ENCODE measurements at regions not wholly inside any gene's neighbourhood (a gene's known extent, or its start where the extent isn't known, plus 50 kb on each side); places are given as distances from the start of the nearest gene placed in this dataset.

- H4K20me1 ChIP-seq (ENCODE audit: insufficient read depth, low read length), result no peaks in the 10 kb centered on the region
- no peaks in the 10 kb centered on the region for H3K4me1 ChIP-seq (ENCODE audit: insufficient read depth, low read length, poor library complexity, severe bottlenecking)
- no peaks in the 10 kb centered on the region for H3K36me3 ChIP-seq (ENCODE audit: insufficient read depth, low read length)
- no peak overlapping the region for H3K4me2 ChIP-seq (ENCODE audit: low read length)
- ChIA-PET POLR2A (interaction anchor here (1.2 kb wide), 1 partner anchor 8 kb away, joined by 4 read pairs; no protein-coding TSS in a partner anchor), CTCF (ENCODE audit: unreplicated experiment) (no interaction called here)
- intact Hi-C loops (cut with micrococcal nuclease; ENCODE audit: unreplicated experiment), result no loop called here
- H3K27ac ChIP-seq (ENCODE audit: low read depth, low read length, poor library complexity, severe bottlenecking), result no peak overlapping the region
- BruUV-seq (replicated peaks), result no TSS peak
- H2AFZ ChIP-seq (ENCODE audit: low read length), result no peak overlapping the region
- H3K9me2 ChIP-seq (ENCODE audit: insufficient read depth, low read length), result no peaks in the 10 kb centered on the region
- H3K79me2 ChIP-seq (ENCODE audit: insufficient read depth, low read depth, low read length), result no peaks in the 10 kb centered on the region
- TF ChIP-seq EZH2phosphoT487 (IDR thresholded peaks at IDR 0.05; ENCODE audit: borderline replicate concordance, low read depth, low read length) (no peak), CTCF (conservative IDR thresholded peaks at IDR 0.05; ENCODE audit: low read length) (no peak)
- no peak overlapping the region for H3K4me3 ChIP-seq (ENCODE audit: low read depth, low read length, poor library complexity, severe bottlenecking)
- no peak for DNase-seq (ENCODE audit: low spot score)
- no peaks in the 10 kb centered on the region for H3K9me3 ChIP-seq (ENCODE audit: low read length)
These were observed 180.5 kb downstream of the TGFB2 start for GRCh38 chr1:218525451-218526197.

- Histone ChIP-seq H3K27ac (ENCODE audit: low read depth, low read length, poor library complexity, severe bottlenecking) (no peak overlapping the region), H3K79me2 (ENCODE audit: insufficient read depth, low read depth, low read length) (no peaks in the 10 kb centered on the region), H3K9me2 (ENCODE audit: insufficient read depth, low read length) (no peaks in the 10 kb centered on the region), H3K4me2 (ENCODE audit: low read length) (no peak overlapping the region), H3K36me3 (ENCODE audit: insufficient read depth, low read length) (no peaks in the 10 kb centered on the region), H3K4me3 (ENCODE audit: low read depth, low read length, poor library complexity, severe bottlenecking) (no peak overlapping the region), H3K4me1 (ENCODE audit: insufficient read depth, low read length, poor library complexity, severe bottlenecking) (no peaks in the 10 kb centered on the region), H4K20me1 (ENCODE audit: insufficient read depth, low read length) (no peaks in the 10 kb centered on the region), H2AFZ (ENCODE audit: low read length) (no peak overlapping the region), H3K9me3 (ENCODE audit: low read length) (no peaks in the 10 kb centered on the region)
- TF ChIP-seq EZH2phosphoT487 (IDR thresholded peaks at IDR 0.05; ENCODE audit: borderline replicate concordance, low read depth, low read length) (no peak), CTCF (conservative IDR thresholded peaks at IDR 0.05; ENCODE audit: low read length) (no peak)
- no peak for DNase-seq (ENCODE audit: low spot score)
- no TSS peak for BruUV-seq (replicated peaks)
- CTCF ChIA-PET (ENCODE audit: unreplicated experiment), result no interaction called here
- intact Hi-C loops (cut with micrococcal nuclease; ENCODE audit: unreplicated experiment), result no loop called here
- POLR2A ChIA-PET, result interaction anchor here (1.2 kb wide), 1 partner anchor 9 kb away, joined by 4 read pairs; no protein-coding TSS in a partner anchor
These were observed 181.1 kb downstream of the TGFB2 start for GRCh38 chr1:218526198-218526580.

GRCh38 chr1:218527737-218528136 is 182.6 kb downstream of the TGFB2 start:
- BruUV-seq (replicated peaks), result no TSS peak
- no peak for TF ChIP-seq CTCF (conservative IDR thresholded peaks at IDR 0.05; ENCODE audit: low read length)
- no peak for TF ChIP-seq EZH2phosphoT487 (IDR thresholded peaks at IDR 0.05; ENCODE audit: borderline replicate concordance, low read depth, low read length)
- no peak for DNase-seq (ENCODE audit: low spot score)

More at GRCh38 chr1:218527737-218528136, 182.6 kb downstream of the TGFB2 start:
- Histone ChIP-seq H3K9me2 (ENCODE audit: insufficient read depth, low read length) (no peaks in the 10 kb centered on the region), H2AFZ (ENCODE audit: low read length) (no peak overlapping the region), H3K36me3 (ENCODE audit: insufficient read depth, low read length) (no peaks in the 10 kb centered on the region), H3K27ac (ENCODE audit: low read depth, low read length, poor library complexity, severe bottlenecking) (no peak overlapping the region), H3K4me1 (ENCODE audit: insufficient read depth, low read length, poor library complexity, severe bottlenecking) (no peaks in the 10 kb centered on the region), H3K4me3 (ENCODE audit: low read depth, low read length, poor library complexity, severe bottlenecking) (no peak overlapping the region), H3K79me2 (ENCODE audit: insufficient read depth, low read depth, low read length) (no peaks in the 10 kb centered on the region), H3K9me3 (ENCODE audit: low read length) (no peaks in the 10 kb centered on the region), H4K20me1 (ENCODE audit: insufficient read depth, low read length) (no peaks in the 10 kb centered on the region), H3K4me2 (ENCODE audit: low read length) (no peak overlapping the region)
- CTCF ChIA-PET (ENCODE audit: unreplicated experiment), result no interaction called here
- POLR2A ChIA-PET, result no interaction called here
- intact Hi-C loops (cut with micrococcal nuclease; ENCODE audit: unreplicated experiment), result no loop called here

Measured in OCI-LY7 (cell line).